ENCODE measurements at regions not wholly inside any gene's neighbourhood (a gene's known extent, or its start where the extent isn't known, plus 50 kb on each side); places are given as distances from the start of the nearest gene placed in this dataset.

GRCh38 chr1:72946903-72947499 lies 664.7 kb upstream of the NEGR1 start:
- Mint-ChIP-seq H3K27ac (peak overlapping the region; percentile 60), H3K4me3 (no peak overlapping the region), H3K27me3 (ENCODE audit: insufficient read depth, low read depth, poor library complexity) (peaks cover 5% of the 10 kb centered on the region), H3K36me3 (ENCODE audit: low read depth) (0 out of 3 replicates have a peak, but pooled peaks cover 2% of the 10 kb centered on the region), H3K4me1 (peaks cover 38% of the 10 kb centered on the region), H3K9me3 (no peaks in the 10 kb centered on the region)
- TF ChIP-seq ZNF462 (CRISPR knock-in tag; IDR thresholded peaks at IDR 0.05): no peak
- TF ChIP-seq JUNB (IDR thresholded peaks at IDR 0.05; ENCODE audit: unreplicated experiment): no peak
- no peak for TF ChIP-seq ETS1 (IDR thresholded peaks at IDR 0.05)
- TF ChIP-seq ZNF331 (CRISPR knock-in tag; IDR thresholded peaks at IDR 0.05; ENCODE audit: low read depth): no peak
- TF ChIP-seq STAT1 (IDR thresholded peaks at IDR 0.05; ENCODE audit: unreplicated experiment): no peak
- TF ChIP-seq CTCF (conservative IDR thresholded peaks at IDR 0.05; ENCODE audit: low read depth in 2 of 2): no peak
- TF ChIP-seq POLR2AphosphoS5 (IDR thresholded peaks at IDR 0.05; ENCODE audit: low read depth): no peak
- TF ChIP-seq CREB1 (CRISPR knock-in tag; IDR thresholded peaks at IDR 0.05; ENCODE audit: low read depth): no peak
- Histone ChIP-seq H3K27me3 (ENCODE audit: insufficient read depth) (no peaks in the 10 kb centered on the region), H3K79me2 (replicated peaks; ENCODE audit: insufficient read depth) (no peaks in the 10 kb centered on the region), H3F3A (replicated peaks; ENCODE audit: low read depth) (no peaks in the 10 kb centered on the region), H3K9me2 (ENCODE audit: insufficient read depth) (no peaks in the 10 kb centered on the region), H3K4me1 (ENCODE audit: insufficient read depth) (peaks cover 37% of the 10 kb centered on the region), H2AFZ (no peak overlapping the region), H3K4me3 (no peak overlapping the region), H4K20me1 (replicated peaks; ENCODE audit: insufficient read depth) (no peaks in the 10 kb centered on the region), H3K27ac (ENCODE audit: low read depth) (peak overlapping the region; percentile 12; the same call in 1 of the 2 replicates), H3K36me3 (ENCODE audit: insufficient read depth) (no peaks in the 10 kb centered on the region), H3K4me2 (peak overlapping the region; percentile 4; the same call in 1 of the 2 replicates)
- ATAC-seq (no peak), DNase-seq (ENCODE audit: low spot score) (no peak)

All from GM23338 (cell line).